ENCODE measurements at regions not wholly inside any gene's neighbourhood (a gene's known extent, or its start where the extent isn't known, plus 50 kb on each side); places are given as distances from the start of the nearest gene placed in this dataset.

DNA sequence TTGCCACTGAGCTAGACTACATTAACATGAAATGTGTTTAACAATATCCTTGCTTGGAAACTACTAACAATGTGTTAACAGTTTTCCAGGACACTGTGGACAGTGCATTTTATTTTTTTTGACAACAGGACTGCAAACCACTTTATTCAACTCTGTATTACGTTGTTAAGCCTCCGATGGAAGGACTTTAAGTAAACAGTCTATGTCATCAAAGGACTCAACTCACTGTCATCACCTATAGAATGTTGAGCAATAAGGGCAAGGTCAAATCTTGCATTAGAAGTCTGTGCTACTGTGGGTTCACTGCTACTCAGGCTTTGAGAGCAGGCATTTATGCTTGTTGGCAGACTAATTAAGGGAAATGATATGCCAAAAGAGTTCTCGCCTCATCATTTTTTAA, 483.7 kb downstream of the FLRT2 start (continued):
- TF ChIP-seq ZNF276 (CRISPR knock-in tag; IDR thresholded peaks at IDR 0.05; ENCODE audit: low read depth) (no peak), RXRA (CRISPR knock-in tag; IDR thresholded peaks at IDR 0.05) (no peak), HMGA1 (CRISPR knock-in tag; conservative IDR thresholded peaks at IDR 0.05) (no peak), SNRNP70 (IDR thresholded peaks at IDR 0.05; ENCODE audit: low read depth, low read length) (no peak), SATB2 (CRISPR knock-in tag; IDR thresholded peaks at IDR 0.05) (no peak), ZNF296 (CRISPR knock-in tag; conservative IDR thresholded peaks at IDR 0.05) (no peak), NFE2L1 (CRISPR knock-in tag; IDR thresholded peaks at IDR 0.05; ENCODE audit: borderline replicate concordance) (no peak), ZNF674 (CRISPR knock-in tag; IDR thresholded peaks at IDR 0.05; ENCODE audit: low read depth) (no peak), ZNF746 (CRISPR knock-in tag; IDR thresholded peaks at IDR 0.05) (no peak), ZFYVE20 (CRISPR knock-in tag; IDR thresholded peaks at IDR 0.05; ENCODE audit: borderline replicate concordance, low read depth) (no peak), ZSCAN30 (CRISPR knock-in tag; IDR thresholded peaks at IDR 0.05) (no peak), ZNF563 (CRISPR knock-in tag; IDR thresholded peaks at IDR 0.05) (no peak), MAFG (CRISPR knock-in tag; IDR thresholded peaks at IDR 0.05) (no peak), SRF (IDR thresholded peaks at IDR 0.05; ENCODE audit: low read depth, low read length) (no peak), ZNF605 (CRISPR knock-in tag; IDR thresholded peaks at IDR 0.05) (no peak), HOXA3 (CRISPR knock-in tag; IDR thresholded peaks at IDR 0.05) (no peak), HNRNPLL (IDR thresholded peaks at IDR 0.05; ENCODE audit: low read depth, low read length, poor library complexity, severe bottlenecking) (no peak), RFXAP (CRISPR knock-in tag; IDR thresholded peaks at IDR 0.05; ENCODE audit: borderline replicate concordance) (no peak), TBX3 (IDR thresholded peaks at IDR 0.05; ENCODE audit: borderline replicate concordance) (no peak), ZNF121 (CRISPR knock-in tag; IDR thresholded peaks at IDR 0.05) (no peak), FOXP4 (CRISPR knock-in tag; IDR thresholded peaks at IDR 0.05) (no peak), ZFX (CRISPR knock-in tag; IDR thresholded peaks at IDR 0.05; ENCODE audit: low read depth) (no peak), NFKB2 (CRISPR knock-in tag; IDR thresholded peaks at IDR 0.05; ENCODE audit: borderline replicate concordance) (no peak), NRL (CRISPR knock-in tag; IDR thresholded peaks at IDR 0.05; ENCODE audit: borderline replicate concordance) (no peak)
- TF ChIP-seq, protein P1, sequence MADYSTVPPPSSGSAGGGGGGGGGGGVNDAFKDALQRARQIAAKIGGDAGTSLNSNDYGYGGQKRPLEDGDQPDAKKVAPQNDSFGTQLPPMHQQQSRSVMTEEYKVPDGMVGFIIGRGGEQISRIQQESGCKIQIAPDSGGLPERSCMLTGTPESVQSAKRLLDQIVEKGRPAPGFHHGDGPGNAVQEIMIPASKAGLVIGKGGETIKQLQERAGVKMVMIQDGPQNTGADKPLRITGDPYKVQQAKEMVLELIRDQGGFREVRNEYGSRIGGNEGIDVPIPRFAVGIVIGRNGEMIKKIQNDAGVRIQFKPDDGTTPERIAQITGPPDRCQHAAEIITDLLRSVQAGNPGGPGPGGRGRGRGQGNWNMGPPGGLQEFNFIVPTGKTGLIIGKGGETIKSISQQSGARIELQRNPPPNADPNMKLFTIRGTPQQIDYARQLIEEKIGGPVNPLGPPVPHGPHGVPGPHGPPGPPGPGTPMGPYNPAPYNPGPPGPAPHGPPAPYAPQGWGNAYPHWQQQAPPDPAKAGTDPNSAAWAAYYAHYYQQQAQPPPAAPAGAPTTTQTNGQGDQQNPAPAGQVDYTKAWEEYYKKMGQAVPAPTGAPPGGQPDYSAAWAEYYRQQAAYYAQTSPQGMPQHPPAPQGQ (CRISPR knock-in tag; IDR thresholded peaks at IDR 0.05; ENCODE audit: borderline replicate concordance): no peak
